NAMALWA (cell line): ENCODE measurements at regions not wholly inside any gene's neighbourhood (a gene's known extent, or its start where the extent isn't known, plus 50 kb on each side); places are given as distances from the start of the nearest gene placed in this dataset.
"Not testable (repeated sequence)": the region's sequence is repeated elsewhere in the genome, so short reads cannot be mapped to it uniquely, and the experiment has no call there.

Source experiments
- DNase-seq: peaks from one replicate; pipeline ENCODE4 v3.0.0-alpha.2; 2015; ENCODE audit warnings: low spot score

DNA sequence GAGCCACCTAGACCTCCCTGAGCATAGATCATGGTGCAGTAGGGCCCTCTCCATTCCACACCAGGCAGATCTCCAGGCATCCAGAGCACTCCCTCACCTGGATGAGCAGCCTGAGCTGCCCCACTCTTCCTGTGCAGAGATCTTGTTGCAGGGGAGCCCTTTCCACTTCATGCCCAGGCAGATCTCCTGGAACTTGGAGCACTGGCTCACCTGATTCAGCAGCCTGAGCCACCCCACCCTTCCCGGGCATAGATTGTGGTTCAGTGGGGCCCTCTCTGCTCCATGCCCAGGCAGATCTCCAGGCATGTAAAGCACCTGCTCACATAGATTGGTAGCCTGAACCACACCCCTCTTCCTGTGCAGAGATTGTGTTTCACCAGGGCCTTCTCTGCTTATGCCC, 78.0 kb downstream of the SEC16B start:
- DNase-seq = no peak

- DNase-seq = no peak
Measured at GRCh38 chr1:177890479-177890878, 79.4 kb downstream of the SEC16B start.

- no peak for DNase-seq
Measured at GRCh38 chr1:177884479-177885021, 85.3 kb downstream of the SEC16B start.

- DNase-seq = no peak
Measured at GRCh38 chr1:177883581-177883980, 86.3 kb downstream of the SEC16B start.

- DNase-seq = no peak
Measured at GRCh38 chr1:177880339-177880891, 89.4 kb downstream of the SEC16B start.

GRCh38 chr1:177877086-177877485, 92.8 kb downstream of the SEC16B start:
- no peak for DNase-seq

DNA sequence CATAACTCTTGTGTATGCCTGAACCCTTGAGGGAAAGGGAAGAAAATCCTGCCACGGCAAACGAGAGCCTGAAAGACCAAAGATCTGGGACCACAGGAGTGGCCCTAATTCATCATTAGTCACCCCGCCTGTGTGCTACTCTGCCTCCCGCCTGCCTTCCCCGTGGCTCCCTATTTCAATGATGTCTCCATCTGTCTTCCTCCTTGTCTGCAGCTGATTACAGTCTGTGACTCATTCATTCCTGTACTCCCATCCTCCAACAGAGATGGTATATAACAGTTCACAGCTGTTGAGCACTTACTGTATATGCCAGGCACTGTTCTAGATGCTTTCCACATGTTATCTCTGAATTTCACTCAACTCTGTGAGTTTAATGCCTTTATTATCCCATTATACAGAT, 96.6 kb downstream of the SEC16B start:
- DNase-seq = no peak

- DNase-seq = no peak
Measured at GRCh38 chr1:177872308-177872900, 97.5 kb downstream of the SEC16B start.

- DNase-seq = no peak
Measured at GRCh38 chr1:177871613-177872307, 98.1 kb downstream of the SEC16B start.

GRCh38 chr1:177869586-177869985, 100.3 kb downstream of the SEC16B start:
- DNase-seq = no peak

DNA sequence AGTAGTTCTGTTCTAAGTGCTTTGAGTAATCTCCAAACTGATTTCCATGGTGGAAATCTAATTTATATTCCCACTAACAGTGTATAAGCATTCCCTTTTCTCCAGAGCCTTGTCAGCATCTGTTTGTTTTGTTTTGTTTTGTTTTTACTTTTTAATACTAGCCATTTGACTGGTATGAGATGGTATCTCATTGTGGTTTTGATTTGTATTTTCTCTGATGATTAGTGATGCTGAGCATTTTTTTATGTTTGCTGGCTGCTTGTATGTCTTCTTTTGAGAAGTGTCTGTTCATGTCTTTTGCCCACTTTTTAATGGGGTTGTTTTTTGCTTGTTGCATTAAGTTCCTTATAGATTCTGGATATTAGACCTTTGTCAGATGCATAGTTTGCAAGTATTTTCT, 100.8 kb downstream of the SEC16B start:
- not testable (repeated sequence) for DNase-seq

GRCh38 chr1:177865807-177866206, 104.1 kb downstream of the SEC16B start:
- DNase-seq = no peak

GRCh38 chr1:177864538-177865305, 105.1 kb downstream of the SEC16B start:
- DNase-seq = no peak

GRCh38 chr1:177863796-177864195, 106.1 kb downstream of the SEC16B start:
- no peak for DNase-seq

- no peak for DNase-seq
Measured at GRCh38 chr1:177862916-177863315, 106.9 kb downstream of the SEC16B start.

DNA sequence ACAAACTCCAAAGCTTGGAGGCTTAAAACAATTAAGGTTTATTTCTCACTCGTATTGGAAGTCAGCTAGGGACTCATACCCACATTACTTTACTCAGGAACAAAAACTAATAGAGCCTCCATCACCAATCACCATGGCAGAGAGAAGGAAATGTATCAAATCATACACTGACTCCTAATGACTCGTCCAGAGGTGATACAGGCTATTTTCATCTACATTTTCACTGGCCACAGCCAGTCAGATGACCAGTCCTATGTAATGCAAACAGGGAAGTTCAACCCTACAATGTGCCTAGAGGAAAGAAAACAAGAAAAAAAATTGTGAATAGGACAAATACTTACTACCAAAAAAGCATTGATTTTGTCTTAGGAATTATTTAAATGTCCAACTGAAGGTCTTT, 110.3 kb downstream of the SEC16B start:
- DNase-seq = no peak

DNA sequence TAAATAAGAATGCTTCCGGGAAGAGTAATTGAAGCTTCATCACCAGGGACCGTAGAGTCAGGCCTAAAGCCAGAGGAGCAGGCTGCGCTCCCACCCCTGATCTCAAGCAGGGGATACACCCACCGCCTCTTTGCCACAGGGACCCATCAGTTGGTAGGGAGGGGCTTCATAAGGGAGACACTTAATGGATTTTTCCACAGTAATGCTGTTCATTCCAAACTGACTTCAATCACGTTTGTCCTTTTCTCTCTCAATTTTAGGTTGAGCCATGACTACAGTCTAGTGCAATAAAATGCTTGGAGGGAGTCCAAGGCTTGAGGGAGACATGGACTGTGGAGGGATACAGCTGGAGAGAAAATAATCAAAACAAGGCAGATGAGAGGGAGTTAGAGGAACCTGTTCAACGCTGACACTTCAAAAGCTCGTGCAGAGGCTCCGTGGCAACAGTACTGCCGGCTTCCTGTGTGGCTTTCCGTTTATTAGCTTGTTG, 111.5 kb downstream of the SEC16B start:
- no peak for DNase-seq

DNA sequence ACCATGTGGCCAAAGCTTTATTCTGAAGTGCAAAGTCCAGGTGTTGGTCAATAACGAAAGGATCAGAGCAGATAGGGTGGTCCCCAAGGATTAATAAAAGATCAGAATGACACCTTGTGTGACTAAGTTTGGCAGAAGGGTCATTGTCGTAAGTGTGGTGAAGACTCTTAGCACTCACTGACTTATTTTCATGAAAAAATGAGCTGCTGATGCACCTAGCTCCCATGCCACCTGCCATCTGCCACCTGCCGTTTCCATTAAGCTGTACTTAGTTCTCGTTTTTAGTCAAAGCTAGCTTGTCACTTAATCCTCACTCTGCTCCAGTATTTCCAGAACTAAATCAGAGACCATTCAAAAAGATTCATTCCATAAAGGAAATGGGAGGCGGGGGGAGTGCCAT, 112.6 kb downstream of the SEC16B start:
- DNase-seq = no peak

- DNase-seq = no peak
Measured at GRCh38 chr1:177854951-177855350, 114.9 kb downstream of the SEC16B start.

- DNase-seq = no peak
Measured at GRCh38 chr1:177849579-177850290, 120.1 kb downstream of the SEC16B start.

- DNase-seq = no peak
Measured at GRCh38 chr1:177849130-177849529, 120.7 kb downstream of the SEC16B start.

DNA sequence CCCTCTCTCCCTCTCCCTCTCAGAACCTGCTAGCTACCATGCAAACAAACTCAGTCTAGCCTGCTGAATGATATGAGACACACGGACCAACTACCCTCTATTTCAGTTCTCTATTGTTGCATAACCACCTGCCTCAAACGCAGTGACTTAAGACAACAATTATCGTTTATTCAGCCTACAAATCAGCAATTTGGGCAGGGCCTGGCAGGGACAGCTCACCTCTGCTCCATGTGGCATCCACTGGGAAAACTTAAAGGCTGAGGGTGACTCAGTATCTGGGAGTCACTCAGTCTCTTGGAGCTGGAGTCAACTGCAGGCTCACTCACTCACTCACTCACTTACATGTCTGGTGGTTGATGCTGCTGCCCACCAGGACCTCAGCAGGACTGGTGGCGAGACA, 121.3 kb downstream of the SEC16B start:
- DNase-seq = no peak
